ENCODE measurements at regions not wholly inside any gene's neighbourhood (a gene's known extent, or its start where the extent isn't known, plus 50 kb on each side); places are given as distances from the start of the nearest gene placed in this dataset.

GRCh38 chrX:26651755-26652154, 435.8 kb downstream of the MAGEB5 start:
- intact Hi-C loops (cut with micrococcal nuclease), result no loop called here
- TF ChIP-seq CTCF (IDR thresholded peaks at IDR 0.05) (no peak), EZH2 (IDR thresholded peaks at IDR 0.05; ENCODE audit: borderline replicate concordance, insufficient read depth, low read depth, low read length, poor library complexity, severe bottlenecking) (no peak)

GRCh38 chrX:26649534-26649933, 433.6 kb downstream of the MAGEB5 start:
- H3K4me2 ChIP-seq (replicated peaks; ENCODE audit: low read depth, low read length, poor library complexity, severe bottlenecking), result no peak overlapping the region
- DNase-seq (peak; percentile 1), ATAC-seq (ENCODE audit: low read depth) (no peak)
- Mint-ChIP-seq H3K27ac (no peak overlapping the region), H3K4me1 (no peaks in the 10 kb centered on the region), H3K9me3 (ENCODE audit: insufficient read depth) (no peaks in the 10 kb centered on the region), H3K4me3 (no peak overlapping the region), H3K27me3 (no peaks in the 10 kb centered on the region)
- H3K79me2 ChIP-seq (ENCODE audit: control insufficient read depth, insufficient read depth, low read length), result no peaks in the 10 kb centered on the region
- peak; percentile 52 for TF ChIP-seq CTCF (IDR thresholded peaks at IDR 0.05)
- no peak for TF ChIP-seq EZH2 (IDR thresholded peaks at IDR 0.05; ENCODE audit: borderline replicate concordance, insufficient read depth, low read depth, low read length, poor library complexity, severe bottlenecking)
- no peak overlapping the region for H3K9ac ChIP-seq (ENCODE audit: low read length)
- H2AFZ ChIP-seq (ENCODE audit: insufficient read depth, low read depth, low read length, poor library complexity, severe bottlenecking), result no peak overlapping the region
- H3K9me3 ChIP-seq (ENCODE audit: control extremely low read depth in 1 of 3, control insufficient read depth in 2 of 3, insufficient read depth in 1 of 3, low read length in 2 of 3), result no peaks in the 10 kb centered on the region
- H3K4me1 ChIP-seq (ENCODE audit: control insufficient read depth in 2 of 2, insufficient read depth in 2 of 2, low read length in 2 of 2), result no peaks in the 10 kb centered on the region
- ChIA-PET POLR2A (no interaction called here), CTCF (interaction anchor here (1.0 kb wide), 1 partner anchor 10 kb away, joined by 5 read pairs; no protein-coding TSS in a partner anchor)
- H4K20me1 ChIP-seq (ENCODE audit: control insufficient read depth, insufficient read depth, low read length, poor library complexity, severe bottlenecking), result no peaks in the 10 kb centered on the region
- no peaks in the 10 kb centered on the region for H3K27me3 ChIP-seq (replicated peaks in 1 of 4; ENCODE audit: control extremely low read depth in 1 of 4, control insufficient read depth in 3 of 4, insufficient read depth in 4 of 4, low read length in 3 of 4)
- WGBS (ENCODE audit: insufficient coverage), result no CpG with 5 or more reads among the region's 7 CpGs
- no peak overlapping the region for H3K4me3 ChIP-seq (ENCODE audit: control extremely low read depth in 1 of 5, extremely low read depth in 1 of 5, insufficient read depth in 1 of 5, low read depth in 2 of 5, low read length in 4 of 5)
- H3K36me3 ChIP-seq (replicated peaks in 1 of 2; ENCODE audit: control extremely low read depth in 1 of 2, control insufficient read depth in 1 of 2, extremely low read depth in 1 of 2, insufficient read depth in 2 of 2, low read length in 1 of 2), result no peaks in the 10 kb centered on the region
- intact Hi-C loops (cut with micrococcal nuclease), result no loop called here
- H3K27ac ChIP-seq (ENCODE audit: low read length in 2 of 2), result no peak overlapping the region

More at GRCh38 chrX:26651755-26652154, 435.8 kb downstream of the MAGEB5 start:
- no peaks in the 10 kb centered on the region for H3K27me3 Mint-ChIP-seq
- DNase-seq, result no peak
- H3K36me3 ChIP-seq (replicated peaks in 1 of 2; ENCODE audit: control extremely low read depth in 1 of 2, control insufficient read depth in 1 of 2, extremely low read depth in 1 of 2, insufficient read depth in 2 of 2, low read length in 1 of 2), result no peaks in the 10 kb centered on the region
- H3K4me1 Mint-ChIP-seq, result no peaks in the 10 kb centered on the region
- no peak for ATAC-seq (ENCODE audit: low read depth)
- H3K27ac ChIP-seq (ENCODE audit: low read length in 2 of 2), result no peak overlapping the region
- no peaks in the 10 kb centered on the region for H3K9me3 ChIP-seq (ENCODE audit: control extremely low read depth in 1 of 3, control insufficient read depth in 2 of 3, insufficient read depth in 1 of 3, low read length in 2 of 3)
- no peak overlapping the region for H3K27ac Mint-ChIP-seq
- CTCF ChIA-PET, result interaction anchor here (0.7 kb wide), 1 partner anchor 88 kb away, joined by 4 read pairs; no protein-coding TSS in a partner anchor
- no peak overlapping the region for H3K4me3 Mint-ChIP-seq
- H3K27me3 ChIP-seq (replicated peaks in 1 of 4; ENCODE audit: control extremely low read depth in 1 of 4, control insufficient read depth in 3 of 4, insufficient read depth in 4 of 4, low read length in 3 of 4), result no peaks in the 10 kb centered on the region
- POLR2A ChIA-PET, result no interaction called here
- no peak overlapping the region for H3K4me3 ChIP-seq (ENCODE audit: control extremely low read depth in 1 of 5, extremely low read depth in 1 of 5, insufficient read depth in 1 of 5, low read depth in 2 of 5, low read length in 4 of 5)
- no peaks in the 10 kb centered on the region for H3K79me2 ChIP-seq (ENCODE audit: control insufficient read depth, insufficient read depth, low read length)
- no peaks in the 10 kb centered on the region for H3K4me1 ChIP-seq (ENCODE audit: control insufficient read depth in 2 of 2, insufficient read depth in 2 of 2, low read length in 2 of 2)
- H2AFZ ChIP-seq (ENCODE audit: insufficient read depth, low read depth, low read length, poor library complexity, severe bottlenecking), result no peak overlapping the region
- H3K9ac ChIP-seq (ENCODE audit: low read length), result no peak overlapping the region
- no peak overlapping the region for H3K4me2 ChIP-seq (replicated peaks; ENCODE audit: low read depth, low read length, poor library complexity, severe bottlenecking)
- H3K9me3 Mint-ChIP-seq (ENCODE audit: insufficient read depth), result no peaks in the 10 kb centered on the region
- H4K20me1 ChIP-seq (ENCODE audit: control insufficient read depth, insufficient read depth, low read length, poor library complexity, severe bottlenecking), result no peaks in the 10 kb centered on the region
